DND-41 (cell line): ENCODE measurements at regions not wholly inside any gene's neighbourhood (a gene's known extent, or its start where the extent isn't known, plus 50 kb on each side); places are given as distances from the start of the nearest gene placed in this dataset.

Experiments
- CTCF ChIP-seq: IDR thresholded peaks from 2 replicates; pipeline ENCODE4 v1.5.1; 2012; ENCODE audit warnings: borderline replicate concordance, low read length, moderate library complexity, mild to moderate bottlenecking; ENCODE audit not compliant: poor library complexity, severe bottlenecking; ENCODE audit errors: extremely low read depth
- EZH2 ChIP-seq: IDR thresholded peaks from 3 replicates; pipeline ENCODE4 v1.6.1; 2012; ENCODE audit warnings: borderline replicate concordance, low read depth, mild to moderate bottlenecking, moderate library complexity, low read length, inconsistent platforms; ENCODE audit not compliant: severe bottlenecking

GRCh38 chr6:167676666-167677421, 149.9 kb upstream of the AFDN start:
- TF ChIP-seq CTCF: no peak
- no peak for TF ChIP-seq EZH2
